ENCODE measurements at regions not wholly inside any gene's neighbourhood (a gene's known extent, or its start where the extent isn't known, plus 50 kb on each side); places are given as distances from the start of the nearest gene placed in this dataset.

DNA sequence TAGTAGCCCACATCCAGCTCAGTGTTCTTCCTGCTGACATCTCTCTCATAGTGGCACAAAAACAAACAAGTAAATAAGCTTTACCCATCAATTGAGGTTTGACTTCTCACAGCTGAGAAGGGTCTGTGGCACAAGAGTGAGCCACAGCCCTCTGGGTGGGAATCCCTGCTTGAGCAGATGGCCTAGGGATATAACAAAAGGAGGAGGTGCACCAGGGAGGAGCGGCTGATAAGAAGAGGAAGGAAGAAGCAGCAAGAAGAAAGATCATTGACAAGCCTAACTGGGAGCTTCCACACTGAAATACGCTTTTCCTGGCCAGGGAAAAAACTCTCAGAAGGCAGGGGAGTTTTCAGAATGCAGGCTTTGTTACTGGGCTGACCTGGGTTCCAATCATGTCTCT lies 279.8 kb downstream of the UACA start:
- Histone ChIP-seq H3K27me3 (replicated peaks; ENCODE audit: insufficient read depth, low read depth, low read length, poor library complexity) (no peaks in the 10 kb centered on the region), H3K36me3 (ENCODE audit: insufficient read depth, low read length, poor library complexity, severe bottlenecking) (no peaks in the 10 kb centered on the region), H3K4me1 (ENCODE audit: insufficient read depth, low read length, poor library complexity, severe bottlenecking) (no peaks in the 10 kb centered on the region), H3K27ac (ENCODE audit: low read depth, low read length, poor library complexity, severe bottlenecking) (no peak overlapping the region), H3K4me3 (ENCODE audit: low read depth, low read length, poor library complexity, severe bottlenecking) (no peak overlapping the region), H3K9me3 (ENCODE audit: low read depth, low read length, poor library complexity, severe bottlenecking) (no peaks in the 10 kb centered on the region)
- intact Hi-C loops (cut with micrococcal nuclease; ENCODE audit: unreplicated experiment), result loop anchor here (10.0 kb wide), 1 partner anchor 909 kb away; no protein-coding TSS in a partner anchor
- ChIA-PET POLR2A (ENCODE audit: low non-redundant PET) (no interaction called here), CTCF (no interaction called here)
- TF ChIP-seq CTCF (conservative IDR thresholded peaks at IDR 0.05; ENCODE audit: low read depth, low read length) (no peak), EZH2 (IDR thresholded peaks at IDR 0.05; ENCODE audit: borderline replicate concordance, low read depth, low read length, poor library complexity, severe bottlenecking) (no peak)
- DNase-seq (ENCODE audit: low spot score), result no peak
- BruUV-seq (replicated peaks), result no TSS peak

DNA sequence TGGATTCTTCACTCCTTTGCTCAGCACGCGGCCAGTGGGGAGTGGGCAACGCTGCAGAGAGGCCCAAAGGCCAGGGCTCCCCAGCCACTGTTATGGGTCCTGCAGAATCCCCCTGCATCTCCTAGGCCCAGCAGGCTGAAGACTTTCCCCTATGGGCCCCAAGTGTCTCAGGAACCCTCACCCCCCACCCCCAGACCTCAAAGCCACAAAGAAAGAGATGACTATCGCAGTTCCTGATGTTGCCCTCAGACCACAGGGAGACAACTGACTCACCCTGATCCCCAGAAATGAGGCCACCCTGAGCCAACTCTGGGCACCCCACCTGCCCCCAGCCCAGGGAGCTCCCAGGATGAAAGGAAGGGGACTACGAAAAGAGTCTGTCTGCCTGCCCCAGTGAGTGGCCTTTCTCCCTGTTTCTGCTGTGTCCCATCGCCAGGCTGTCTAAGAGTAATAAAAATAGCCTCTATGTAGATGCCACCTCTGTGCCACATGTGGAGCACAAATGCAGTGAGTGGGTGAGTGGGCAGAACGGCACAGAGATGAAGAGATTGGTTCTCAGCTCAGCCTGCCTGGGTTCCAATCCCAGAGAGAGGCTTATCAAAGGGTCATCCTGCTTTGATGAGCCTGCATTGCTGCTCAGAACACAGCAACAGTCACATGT lies 283.0 kb downstream of the UACA start:
- peaks cover 6% of the 10 kb centered on the region for H3K4me1 ChIP-seq (ENCODE audit: insufficient read depth, low read length, poor library complexity, severe bottlenecking)
- TF ChIP-seq CTCF (conservative IDR thresholded peaks at IDR 0.05; ENCODE audit: low read depth, low read length), result no peak
- no peak for TF ChIP-seq EZH2 (IDR thresholded peaks at IDR 0.05; ENCODE audit: borderline replicate concordance, low read depth, low read length, poor library complexity, severe bottlenecking)
- DNase-seq (ENCODE audit: low spot score), result no peak
- POLR2A ChIA-PET (ENCODE audit: low non-redundant PET), result no interaction called here
- no peaks in the 10 kb centered on the region for H3K36me3 ChIP-seq (ENCODE audit: insufficient read depth, low read length, poor library complexity, severe bottlenecking)
- H3K27me3 ChIP-seq (replicated peaks; ENCODE audit: insufficient read depth, low read depth, low read length, poor library complexity), result no peaks in the 10 kb centered on the region
- CTCF ChIA-PET, result no interaction called here
- H3K27ac ChIP-seq (ENCODE audit: low read depth, low read length, poor library complexity, severe bottlenecking), result no peak overlapping the region
- no TSS peak for BruUV-seq (replicated peaks)
- no peak overlapping the region for H3K4me3 ChIP-seq (ENCODE audit: low read depth, low read length, poor library complexity, severe bottlenecking)
- intact Hi-C loops (cut with micrococcal nuclease; ENCODE audit: unreplicated experiment), result loop anchor here (10.0 kb wide), 1 partner anchor 906 kb away; no protein-coding TSS in a partner anchor
- H3K9me3 ChIP-seq (ENCODE audit: low read depth, low read length, poor library complexity, severe bottlenecking), result no peaks in the 10 kb centered on the region

DNA sequence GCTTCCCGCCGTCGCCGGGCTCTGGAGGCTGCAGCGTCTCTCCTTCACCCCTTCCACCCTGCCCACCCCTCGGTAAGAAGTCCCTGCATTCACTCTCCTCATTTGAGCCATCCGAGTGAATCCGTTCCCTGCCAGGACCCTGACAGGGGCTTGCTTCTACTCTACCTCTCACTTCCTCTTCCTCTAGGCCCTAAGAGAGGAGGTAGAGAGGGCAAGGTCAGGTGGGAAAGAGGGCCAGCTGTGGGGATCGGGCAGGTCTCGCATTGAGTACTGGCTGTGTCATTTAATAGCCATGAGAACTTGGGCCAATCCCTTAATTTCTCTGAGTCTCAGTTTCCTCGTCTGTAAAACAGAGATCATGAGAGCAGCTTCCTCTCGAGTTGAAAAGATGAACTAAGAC lies 283.6 kb downstream of the UACA start:
- DNase-seq (ENCODE audit: low spot score), result no peak
- no TSS peak for BruUV-seq (replicated peaks)
- intact Hi-C loops (cut with micrococcal nuclease; ENCODE audit: unreplicated experiment), result loop anchor here (10.0 kb wide), 2 partner anchors 385 to 905 kb away; partner anchors contain the start of gene TLE3
- TF ChIP-seq CTCF (conservative IDR thresholded peaks at IDR 0.05; ENCODE audit: low read depth, low read length) (no peak), EZH2 (IDR thresholded peaks at IDR 0.05; ENCODE audit: borderline replicate concordance, low read depth, low read length, poor library complexity, severe bottlenecking) (no peak)
- no peak overlapping the region for H3K4me3 ChIP-seq (ENCODE audit: low read depth, low read length, poor library complexity, severe bottlenecking)
- peaks cover 11% of the 10 kb centered on the region for H3K4me1 ChIP-seq (ENCODE audit: insufficient read depth, low read length, poor library complexity, severe bottlenecking)
- POLR2A ChIA-PET (ENCODE audit: low non-redundant PET), result no interaction called here
- CTCF ChIA-PET, result no interaction called here
- H3K36me3 ChIP-seq (ENCODE audit: insufficient read depth, low read length, poor library complexity, severe bottlenecking), result no peaks in the 10 kb centered on the region
- H3K27me3 ChIP-seq (replicated peaks; ENCODE audit: insufficient read depth, low read depth, low read length, poor library complexity), result no peaks in the 10 kb centered on the region
- H3K27ac ChIP-seq (ENCODE audit: low read depth, low read length, poor library complexity, severe bottlenecking), result no peak overlapping the region
- no peaks in the 10 kb centered on the region for H3K9me3 ChIP-seq (ENCODE audit: low read depth, low read length, poor library complexity, severe bottlenecking)

All from A673 (cell line).